GM06990 (cell line): ENCODE measurements at regions not wholly inside any gene's neighbourhood (a gene's known extent, or its start where the extent isn't known, plus 50 kb on each side); places are given as distances from the start of the nearest gene placed in this dataset.

Experiments
- DNase-seq: peaks from one replicate; pipeline ENCODE4 v3.0.0-alpha.2; 2011; ENCODE audit not compliant: insufficient read length; ENCODE audit errors: extremely low read depth
- H3K27me3 ChIP-seq: replicated peaks from 2 replicates; pipeline ENCODE4 v1.6.0; 2011; ENCODE audit warnings: low read length; ENCODE audit not compliant: control insufficient read depth, insufficient read depth
- H3K36me3 ChIP-seq: 2 replicates; pipeline ENCODE4 v1.5.1; 2011; ENCODE audit warnings: low read length; ENCODE audit not compliant: control insufficient read depth, insufficient read depth
- H3K4me3 ChIP-seq: replicated peaks from 2 replicates; pipeline ENCODE4 v1.5.1; 2011; ENCODE audit warnings: low read depth, mild to moderate bottlenecking, control low read depth, low read length
- TF ChIP-seq, protein P1 (sequence below): IDR thresholded peaks from 2 replicates; pipeline ENCODE4 v1.5.1; 2011; ENCODE audit warnings: low read length, control low read depth, mild to moderate bottlenecking, inconsistent platforms; ENCODE audit not compliant: insufficient read depth, poor library complexity, severe bottlenecking

DNA sequence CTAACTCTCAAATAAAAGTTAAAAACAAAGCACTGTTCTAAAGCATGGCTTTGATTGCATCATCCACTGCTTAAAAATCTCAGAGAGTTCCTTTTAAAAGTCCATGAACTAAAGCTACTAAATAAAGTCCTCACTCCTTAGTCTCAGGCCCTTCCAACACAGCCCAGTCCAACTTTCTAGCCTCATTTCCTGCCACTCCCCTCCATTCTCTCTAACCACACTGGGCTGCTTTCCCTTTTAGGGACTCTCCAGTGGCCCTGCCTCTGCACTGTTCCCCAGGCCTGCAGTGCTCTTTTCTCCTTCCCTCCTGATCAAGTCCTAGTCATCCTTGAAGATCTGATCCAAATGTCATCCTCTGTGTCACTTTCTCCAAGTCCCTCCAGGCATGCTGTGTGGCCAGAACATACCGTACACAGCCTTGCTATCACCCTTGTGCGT is 56.9 kb upstream of the PPP1R3C start:
- no peak for DNase-seq
- no peaks in the 10 kb centered on the region for H3K27me3 ChIP-seq
- H3K4me3 ChIP-seq = no peak overlapping the region
- no peaks in the 10 kb centered on the region for H3K36me3 ChIP-seq
- TF ChIP-seq, protein P1, sequence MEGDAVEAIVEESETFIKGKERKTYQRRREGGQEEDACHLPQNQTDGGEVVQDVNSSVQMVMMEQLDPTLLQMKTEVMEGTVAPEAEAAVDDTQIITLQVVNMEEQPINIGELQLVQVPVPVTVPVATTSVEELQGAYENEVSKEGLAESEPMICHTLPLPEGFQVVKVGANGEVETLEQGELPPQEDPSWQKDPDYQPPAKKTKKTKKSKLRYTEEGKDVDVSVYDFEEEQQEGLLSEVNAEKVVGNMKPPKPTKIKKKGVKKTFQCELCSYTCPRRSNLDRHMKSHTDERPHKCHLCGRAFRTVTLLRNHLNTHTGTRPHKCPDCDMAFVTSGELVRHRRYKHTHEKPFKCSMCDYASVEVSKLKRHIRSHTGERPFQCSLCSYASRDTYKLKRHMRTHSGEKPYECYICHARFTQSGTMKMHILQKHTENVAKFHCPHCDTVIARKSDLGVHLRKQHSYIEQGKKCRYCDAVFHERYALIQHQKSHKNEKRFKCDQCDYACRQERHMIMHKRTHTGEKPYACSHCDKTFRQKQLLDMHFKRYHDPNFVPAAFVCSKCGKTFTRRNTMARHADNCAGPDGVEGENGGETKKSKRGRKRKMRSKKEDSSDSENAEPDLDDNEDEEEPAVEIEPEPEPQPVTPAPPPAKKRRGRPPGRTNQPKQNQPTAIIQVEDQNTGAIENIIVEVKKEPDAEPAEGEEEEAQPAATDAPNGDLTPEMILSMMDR = no peak

DNA sequence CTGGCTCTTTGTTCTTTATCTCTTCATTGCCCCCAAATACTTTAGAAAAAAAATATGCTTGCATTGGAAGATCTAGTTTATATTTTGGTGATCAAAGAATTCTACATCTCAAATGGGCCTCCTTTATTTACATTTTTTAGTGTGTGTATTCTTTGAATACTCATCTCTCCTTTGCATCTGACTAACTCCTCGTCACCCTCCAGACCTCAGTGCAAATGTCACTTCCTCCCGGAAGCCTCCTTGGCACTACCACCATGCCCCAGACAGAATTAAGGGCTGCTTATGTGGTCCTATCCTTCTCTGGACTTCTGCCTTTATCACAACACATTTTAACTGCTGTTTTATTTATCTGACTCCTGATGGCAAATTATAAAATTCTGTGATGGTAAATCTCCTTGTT is 52.0 kb upstream of the PPP1R3C start:
- TF ChIP-seq, protein P1 = no peak
- no peaks in the 10 kb centered on the region for H3K36me3 ChIP-seq
- no peaks in the 10 kb centered on the region; the same call in none of the 2 replicates for H3K27me3 ChIP-seq
- no peak overlapping the region for H3K4me3 ChIP-seq
- no peak for DNase-seq

DNA sequence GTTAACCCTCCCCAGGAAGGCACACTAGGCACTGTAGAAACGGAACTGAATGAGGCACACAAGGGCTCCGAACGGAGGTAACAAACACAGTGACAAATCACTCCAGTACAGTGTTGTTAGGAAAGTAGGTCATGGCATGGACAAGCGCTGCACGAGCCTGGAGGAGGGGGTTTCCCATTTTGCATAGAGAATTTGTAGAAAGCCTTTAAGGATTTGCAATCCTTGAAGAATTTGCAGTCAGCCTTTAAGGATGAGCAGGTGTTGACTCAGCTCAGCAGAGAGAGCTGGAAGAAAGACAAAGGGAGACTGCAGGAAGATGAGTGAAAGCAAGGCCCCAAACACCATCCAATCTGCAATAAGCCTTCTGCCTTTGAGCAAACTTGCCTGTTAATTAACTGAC is 51.1 kb upstream of the PPP1R3C start:
- DNase-seq = no peak
- TF ChIP-seq, protein P1 = no peak
- no peak overlapping the region for H3K4me3 ChIP-seq
- H3K36me3 ChIP-seq = no peaks in the 10 kb centered on the region
- H3K27me3 ChIP-seq = no peaks in the 10 kb centered on the region; the same call in none of the 2 replicates

DNA sequence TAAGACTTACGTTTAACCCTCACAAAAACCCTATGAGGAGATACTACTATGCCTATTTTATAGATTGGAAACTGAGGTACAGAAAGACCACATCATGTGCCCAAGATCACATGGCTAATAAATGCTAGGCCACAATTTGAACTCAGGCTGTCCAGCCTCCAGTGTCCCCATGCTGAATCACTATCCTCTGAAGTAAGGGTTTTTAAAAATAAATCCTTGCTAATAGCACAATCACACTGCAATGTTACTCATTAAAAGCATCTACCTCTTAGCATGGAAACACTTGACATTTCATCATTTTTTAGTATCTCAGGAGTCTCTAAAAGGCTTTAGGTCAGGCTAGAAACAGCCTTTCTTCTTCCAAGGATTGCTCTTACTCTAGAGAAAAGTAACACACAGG is 50.0 kb upstream of the PPP1R3C start:
- H3K4me3 ChIP-seq = no peak overlapping the region
- no peaks in the 10 kb centered on the region; the same call in none of the 2 replicates for H3K27me3 ChIP-seq
- DNase-seq = no peak
- TF ChIP-seq, protein P1 = no peak
- no peaks in the 10 kb centered on the region for H3K36me3 ChIP-seq
